NK-92 (cell line): ENCODE measurements at regions not wholly inside any gene's neighbourhood (a gene's known extent, or its start where the extent isn't known, plus 50 kb on each side); places are given as distances from the start of the nearest gene placed in this dataset.

Experiments used
- DNase-seq: peaks from one replicate; lab custom pipeline; 2025; ENCODE audit not compliant: unreplicated experiment; lab: John Stamatoyannopoulos, UW

- DNase-seq = no peak
Measured at GRCh38 chr3:194962056-194962455, 276.4 kb downstream of the FAM43A start.

GRCh38 chr3:194964809-194965208, 279.1 kb downstream of the FAM43A start:
- no peak for DNase-seq

GRCh38 chr3:194967151-194968117, 281.8 kb downstream of the FAM43A start:
- DNase-seq = no peak

- DNase-seq = no peak
Measured at GRCh38 chr3:194970066-194970465, 284.4 kb downstream of the FAM43A start.

GRCh38 chr3:194971009-194971408, 285.3 kb downstream of the FAM43A start:
- no peak for DNase-seq

GRCh38 chr3:194971965-194972364, 286.3 kb downstream of the FAM43A start:
- no peak for DNase-seq

GRCh38 chr3:194972641-194973040, 287.0 kb downstream of the FAM43A start:
- DNase-seq = no peak

GRCh38 chr3:194973366-194974000, 287.8 kb downstream of the FAM43A start:
- DNase-seq = no peak

- no peak for DNase-seq
Measured at GRCh38 chr3:194974468-194975135, 288.9 kb downstream of the FAM43A start.

GRCh38 chr3:194976049-194976451, 290.4 kb downstream of the FAM43A start:
- DNase-seq = no peak

GRCh38 chr3:194976874-194977273, 291.2 kb downstream of the FAM43A start:
- DNase-seq = no peak

- no peak for DNase-seq
Measured at GRCh38 chr3:194977356-194977755, 291.7 kb downstream of the FAM43A start.

- DNase-seq = no peak
Measured at GRCh38 chr3:194979173-194979572, 291.8 kb downstream of the XXYLT1 start.

- DNase-seq = no peak
Measured at GRCh38 chr3:194982472-194982871, 288.5 kb downstream of the XXYLT1 start.

GRCh38 chr3:194983121-194983520, 287.8 kb downstream of the XXYLT1 start:
- no peak for DNase-seq

- no peak for DNase-seq
Measured at GRCh38 chr3:194983620-194984019, 287.3 kb downstream of the XXYLT1 start.

- no peak for DNase-seq
Measured at GRCh38 chr3:194984066-194984465, 286.9 kb downstream of the XXYLT1 start.

GRCh38 chr3:194984622-194985021, 286.3 kb downstream of the XXYLT1 start:
- no peak for DNase-seq

- no peak for DNase-seq
Measured at GRCh38 chr3:194985031-194985578, 285.9 kb downstream of the XXYLT1 start.

- DNase-seq = no peak
Measured at GRCh38 chr3:194986208-194987043, 284.5 kb downstream of the XXYLT1 start.
